SK-N-DZ (cell line): ENCODE measurements at regions not wholly inside any gene's neighbourhood (a gene's known extent, or its start where the extent isn't known, plus 50 kb on each side); places are given as distances from the start of the nearest gene placed in this dataset.

Experiments
- DNase-seq: peaks from one replicate; pipeline ENCODE4 v3.0.0-alpha.2; 2015; ENCODE audit warnings: low spot score

- DNase-seq: no peak
These were observed 476.9 kb upstream of the PROK2 start for GRCh38 chr3:72261566-72262564.

GRCh38 chr3:72260588-72260910 lies 475.6 kb upstream of the PROK2 start:
- no peak for DNase-seq

- no peak for DNase-seq
These were observed 475.0 kb upstream of the PROK2 start for GRCh38 chr3:72259755-72260587.

- no peak for DNase-seq
These were observed 473.6 kb upstream of the PROK2 start for GRCh38 chr3:72258361-72259141.

- no peak for DNase-seq
These were observed 472.8 kb upstream of the PROK2 start for GRCh38 chr3:72257738-72258137.

- no peak for DNase-seq
These were observed 472.3 kb upstream of the PROK2 start for GRCh38 chr3:72257203-72257602.

GRCh38 chr3:72256716-72257115 lies 471.8 kb upstream of the PROK2 start:
- no peak for DNase-seq

- peak; percentile 44 for DNase-seq
These were observed 471.0 kb upstream of the PROK2 start for GRCh38 chr3:72255791-72256559.

- no peak for DNase-seq
These were observed 470.2 kb upstream of the PROK2 start for GRCh38 chr3:72255191-72255590.

GRCh38 chr3:72254483-72254882 lies 469.5 kb upstream of the PROK2 start:
- no peak for DNase-seq

GRCh38 chr3:72250725-72251124 lies 465.8 kb upstream of the PROK2 start:
- no peak for DNase-seq

- no peak for DNase-seq
These were observed 463.9 kb upstream of the PROK2 start for GRCh38 chr3:72248869-72249268.

GRCh38 chr3:72248389-72248761 lies 463.4 kb upstream of the PROK2 start:
- no peak for DNase-seq

GRCh38 chr3:72247645-72248388 lies 462.9 kb upstream of the PROK2 start:
- no peak for DNase-seq

GRCh38 chr3:72247126-72247525 lies 462.2 kb upstream of the PROK2 start:
- DNase-seq: no peak

GRCh38 chr3:72246685-72247084 lies 461.7 kb upstream of the PROK2 start:
- DNase-seq: no peak

- DNase-seq: no peak
These were observed 460.3 kb upstream of the PROK2 start for GRCh38 chr3:72245183-72245811.

- DNase-seq: no peak
These were observed 459.4 kb upstream of the PROK2 start for GRCh38 chr3:72244396-72244795.

GRCh38 chr3:72242326-72242725 lies 457.4 kb upstream of the PROK2 start:
- DNase-seq: no peak

GRCh38 chr3:72241525-72241924 lies 456.6 kb upstream of the PROK2 start:
- DNase-seq: no peak
